Heart left ventricle (tissue), 13 donors: ENCODE measurements at regions not wholly inside any gene's neighbourhood (a gene's known extent, or its start where the extent isn't known, plus 50 kb on each side); places are given as distances from the start of the nearest gene placed in this dataset.

Source experiments
- CTCF ChIP-seq, 12 donors: fragments of 200-600 bp; sonication (generic) in 4 of 12; IDR thresholded peaks; one replicate each; pipeline versions ENCODE4 v1.5.0 to v1.8.0; 2018 to 2022; ENCODE audit warnings: antibody characterized with exemption in 12 of 12, mild to moderate bottlenecking in 5 of 12
- POLR2A ChIP-seq, 2 donors: fragments of 450-650 bp; IDR thresholded peaks; one replicate each; pipeline ENCODE4 v1.6.1; 2017; ENCODE audit warnings: antibody characterized with exemption in 2 of 2, mild to moderate bottlenecking in 2 of 2, moderate library complexity in 2 of 2
- donor health status: ischemic (EF 13 %, LVEDD 7.1; RV severe dilation, severe dysfunction).
- donor health status: DM: no; HTN: yes; CAD: no.
- donor health status: DM: no; HTN: no; CAD: no.
- donor health status: ischemic (EF 25% LVEDD 6.9; RV normal size, moderate dysfunction).
- donor health status: ischemic (EF 25% LVEDD 5.7; RV mildly dilated, moderate dysfunction).
- donor health status: ischemic (EF 35%, LVEDD 5.7; RV mildly dilated, moderate dysfunction).
- donor health status: nonischemic (EF 11% LVEDD 7.7; RV severe dilation, severe dysfunction).
- donor health status: DM: yes; HTN: yes; CAD: no.
- donor health status: PGD.
- donor health status: ischemic (EF 29% LVEDD 5.4; RV normal size, mild dysfunction).
- donor health status: nonischemic (EF 23%, LVEDD 6.1; RV moderate dilation, normal function).

- TF ChIP-seq POLR2A (IDR thresholded peaks at IDR 0.05) (no peak), CTCF (IDR thresholded peaks at IDR 0.05) (no peak)
Measured at GRCh38 chr11:101668236-101668635, 84.4 kb upstream of the TRPC6 start.
